HEK293T (cell line): ENCODE measurements at regions not wholly inside any gene's neighbourhood (a gene's known extent, or its start where the extent isn't known, plus 50 kb on each side); places are given as distances from the start of the nearest gene placed in this dataset.

Experiments used
- ELF4 ChIP-seq: fragments of 450-650 bp; IDR thresholded peaks from 2 replicates; pipeline ENCODE4 v1.6.1; 2017; ENCODE audit warnings: antibody characterized with exemption
- FOXA1 ChIP-seq: fragments of 450-650 bp; IDR thresholded peaks from 2 replicates; pipeline ENCODE4 v1.6.1; 2016; ENCODE audit warnings: mild to moderate bottlenecking
- HDGF ChIP-seq: fragments of 450-650 bp; IDR thresholded peaks from 2 replicates; pipeline ENCODE4 v1.6.1; 2017; ENCODE audit warnings: antibody characterized with exemption, borderline replicate concordance
- LEF1 ChIP-seq: fragments of 450-650 bp; IDR thresholded peaks from 2 replicates; pipeline ENCODE4 v1.6.1; 2017; ENCODE audit warnings: mild to moderate bottlenecking, borderline replicate concordance
- SUZ12 ChIP-seq: fragments of 450-650 bp; IDR thresholded peaks from 2 replicates; pipeline ENCODE4 v1.6.1; 2016; ENCODE audit warnings: mild to moderate bottlenecking
- ZNF384 ChIP-seq: fragments of 450-650 bp; IDR thresholded peaks from 2 replicates; pipeline ENCODE4 v1.6.1; 2016

GRCh38 chr17:27989046-27989445 is 53.4 kb upstream of the NLK start:
- TF ChIP-seq LEF1 (no peak), SUZ12 (no peak), FOXA1 (no peak), HDGF (no peak), ZNF384 (no peak), ELF4 (no peak)
